Fibroblast of skin of scalp (primary cell): ENCODE measurements at regions not wholly inside any gene's neighbourhood (a gene's known extent, or its start where the extent isn't known, plus 50 kb on each side); places are given as distances from the start of the nearest gene placed in this dataset.

Source experiments
- DNase-seq: peaks from one replicate; pipeline ENCODE4 v3.0.0-alpha.2; 2013

GRCh38 chr9:90032296-90033027 lies 427.6 kb downstream of the GADD45G start:
- DNase-seq: no peak

DNA sequence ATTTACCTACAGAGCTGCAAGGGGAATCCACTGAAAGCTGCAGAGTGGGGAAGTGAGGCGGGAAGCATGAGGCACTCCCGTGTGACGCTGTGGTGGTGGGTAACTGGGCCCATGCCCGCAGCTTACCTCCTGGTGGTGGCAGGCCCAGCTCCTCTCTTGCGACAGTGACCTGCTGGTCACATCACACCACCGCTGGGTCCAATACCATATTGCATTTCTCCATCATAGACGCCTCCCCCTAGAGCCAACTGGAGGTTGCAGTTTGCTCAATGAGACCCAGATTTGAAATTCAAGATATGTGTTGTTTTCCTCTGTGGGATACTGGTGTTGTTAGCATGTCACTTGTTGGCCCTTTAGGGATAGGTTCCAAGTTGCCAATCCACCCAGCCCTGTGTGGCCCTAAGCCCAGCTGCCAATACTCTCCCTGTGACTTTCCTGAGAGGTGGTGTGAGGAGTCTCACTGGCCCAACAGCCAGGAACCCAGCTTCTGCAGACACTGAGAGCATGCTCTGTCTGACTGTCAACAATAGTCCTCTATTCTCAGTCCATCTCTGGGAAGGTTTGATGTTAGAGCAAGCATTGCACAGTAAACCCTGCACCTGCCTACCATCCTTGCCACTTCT lies 428.3 kb downstream of the GADD45G start:
- no peak for DNase-seq

DNA sequence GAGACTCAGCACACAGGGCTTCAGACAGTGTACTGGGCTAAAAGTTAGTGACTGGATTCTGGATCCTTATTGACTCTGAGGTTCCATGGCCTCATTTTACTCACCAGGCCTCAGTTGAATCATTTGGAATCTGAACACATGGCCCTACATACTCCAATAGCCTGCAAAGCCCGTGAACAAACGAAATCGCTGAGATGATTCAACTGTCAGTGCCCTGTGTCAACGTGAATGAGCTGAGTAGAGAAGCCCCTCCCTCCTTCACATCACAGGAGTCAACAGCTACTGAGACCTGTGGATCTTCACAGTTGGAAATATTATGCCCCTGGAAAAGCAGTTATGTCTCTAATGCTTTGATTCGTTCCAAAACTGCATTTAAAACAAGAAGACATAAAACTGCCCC lies 429.3 kb downstream of the GADD45G start:
- DNase-seq: no peak

- no peak for DNase-seq
Observed at GRCh38 chr9:90035471-90035870, 430.7 kb downstream of the GADD45G start.

DNA sequence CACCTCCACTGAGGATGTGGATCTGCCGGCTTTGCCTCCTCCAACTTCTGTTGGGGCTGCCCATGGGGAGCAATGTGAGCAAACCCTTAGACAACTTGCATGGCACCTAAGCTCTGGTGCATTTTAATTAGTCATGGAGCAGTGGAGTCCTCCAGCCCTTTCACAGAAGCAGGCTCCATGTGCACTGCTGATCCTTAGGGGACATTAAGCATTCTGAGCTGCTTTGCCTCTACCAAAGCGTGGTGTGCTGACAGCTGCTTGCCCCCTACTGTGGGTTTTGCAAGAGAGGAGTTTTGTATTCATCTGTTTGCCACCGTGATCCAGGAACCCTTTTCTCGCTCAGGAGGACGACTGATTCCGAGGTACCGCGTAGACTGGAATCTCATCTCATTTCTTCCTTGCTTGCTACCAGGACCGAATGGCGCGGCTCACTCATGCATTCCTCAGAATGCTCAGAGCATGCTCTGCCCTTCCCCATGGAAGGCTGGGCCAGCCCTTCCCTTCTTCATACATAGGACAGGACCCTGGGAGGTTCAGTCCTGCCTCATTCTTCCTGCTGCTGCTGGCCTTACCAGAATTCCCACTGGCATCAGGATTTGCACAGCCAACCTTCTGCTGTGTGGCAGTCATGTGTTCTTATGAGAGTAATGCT lies 432.5 kb downstream of the GADD45G start:
- no peak for DNase-seq

DNA sequence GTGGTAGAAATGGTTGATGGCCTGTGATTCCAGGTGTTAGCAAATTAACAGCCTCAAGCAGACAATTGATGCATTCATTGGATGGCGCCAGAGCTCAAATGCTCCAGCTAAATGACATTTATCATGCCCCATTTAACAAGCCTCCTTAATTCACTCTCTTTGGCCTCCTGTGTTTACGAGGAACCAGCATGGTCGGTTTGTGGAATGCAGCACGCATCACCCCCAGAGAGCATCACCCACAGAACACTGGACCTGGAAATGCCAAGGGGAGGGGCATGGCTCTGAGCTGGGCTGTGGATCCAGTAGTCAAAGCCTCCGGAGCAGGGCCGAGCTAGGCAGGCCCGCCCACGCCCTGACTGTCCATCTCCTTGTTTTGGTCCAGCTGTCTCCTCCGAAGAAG lies 434.0 kb downstream of the GADD45G start:
- no peak for DNase-seq

DNA sequence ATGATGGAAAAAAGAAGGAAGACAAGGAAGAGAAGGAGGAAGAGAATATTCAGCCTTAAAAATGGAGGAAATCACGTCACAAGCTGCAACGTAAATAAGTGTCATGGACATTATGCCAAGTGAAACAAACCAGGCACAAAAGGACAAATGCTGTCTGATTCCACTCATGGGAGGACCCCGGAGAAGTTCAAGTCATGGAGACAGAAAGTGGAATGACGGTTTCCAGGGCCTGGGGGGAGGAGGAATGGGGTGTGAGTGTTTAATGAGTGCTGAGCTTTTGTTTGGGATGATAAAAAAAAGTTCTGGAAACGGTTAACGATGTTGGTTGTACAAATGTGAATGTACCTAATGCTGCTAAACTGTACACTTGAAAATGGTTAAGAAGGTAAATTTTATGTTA lies 439.5 kb downstream of the GADD45G start:
- DNase-seq: no peak

- no peak for DNase-seq
Observed at GRCh38 chr9:90044710-90045151, 439.9 kb downstream of the GADD45G start.

DNA sequence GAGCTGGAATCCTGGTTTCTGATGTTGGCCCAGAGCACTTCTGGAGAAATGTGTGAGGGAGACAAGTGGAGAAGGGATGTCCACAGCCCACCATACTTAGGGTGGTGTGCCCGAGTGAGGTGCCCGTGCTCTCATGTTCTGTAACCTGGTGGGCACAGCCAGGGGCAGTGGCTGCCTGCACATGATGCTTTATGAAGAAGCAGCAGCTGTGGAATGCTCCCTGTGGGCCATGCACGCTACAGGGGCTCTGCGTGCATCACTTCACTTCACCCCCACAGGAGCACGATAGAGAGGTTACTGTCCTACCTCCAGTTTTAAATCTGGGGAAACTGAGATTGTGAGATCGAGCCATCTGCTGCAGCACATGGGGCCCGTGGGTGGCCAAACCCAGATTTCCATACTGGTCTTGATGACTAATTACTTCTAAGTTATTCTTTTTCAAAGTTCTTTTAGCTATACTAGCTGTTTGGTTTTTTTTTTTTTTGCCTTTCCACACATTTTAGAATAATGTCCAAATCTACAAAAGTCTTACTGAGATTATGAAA lies 441.6 kb downstream of the GADD45G start:
- no peak for DNase-seq

DNA sequence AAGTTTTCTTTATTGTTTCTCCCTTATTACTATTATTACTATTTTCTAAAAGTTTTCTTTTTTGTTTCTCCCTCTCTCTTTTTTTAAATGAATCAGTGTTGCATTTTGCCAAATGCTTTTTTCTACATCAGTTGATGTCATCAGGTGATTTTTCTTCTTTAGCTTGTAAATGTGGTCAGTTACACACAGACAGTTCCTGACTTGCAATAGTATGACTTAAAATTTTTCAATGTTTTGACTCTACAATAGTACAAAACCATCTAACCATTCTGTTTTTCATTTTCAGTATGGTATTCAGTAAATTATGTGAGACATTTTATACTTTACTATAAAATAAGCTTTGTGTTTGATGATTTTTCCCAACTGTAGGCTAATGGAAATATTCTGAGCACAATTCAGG lies 443.0 kb downstream of the GADD45G start:
- DNase-seq: no peak

DNA sequence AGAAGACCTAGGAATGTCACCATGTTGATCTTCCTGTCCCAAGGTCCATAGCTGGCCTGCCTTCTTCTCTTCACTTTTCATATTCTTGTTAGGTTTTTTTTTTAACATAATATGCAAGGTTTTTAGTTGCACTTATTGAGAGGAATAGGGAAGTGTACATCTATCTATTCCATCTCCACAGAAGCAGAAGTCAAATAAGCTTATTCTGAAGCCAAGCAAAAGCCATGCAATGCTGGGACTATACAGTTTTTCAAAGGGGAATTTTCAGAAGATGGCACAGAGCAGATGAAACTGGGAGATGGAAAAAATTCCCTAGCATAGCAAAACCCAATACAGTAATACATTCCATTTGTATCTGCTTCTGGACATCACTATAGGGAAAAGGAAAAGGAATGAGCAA lies 447.6 kb downstream of the GADD45G start:
- no peak for DNase-seq

- no peak for DNase-seq
Observed at GRCh38 chr9:90053027-90053426, 448.2 kb downstream of the GADD45G start.

DNA sequence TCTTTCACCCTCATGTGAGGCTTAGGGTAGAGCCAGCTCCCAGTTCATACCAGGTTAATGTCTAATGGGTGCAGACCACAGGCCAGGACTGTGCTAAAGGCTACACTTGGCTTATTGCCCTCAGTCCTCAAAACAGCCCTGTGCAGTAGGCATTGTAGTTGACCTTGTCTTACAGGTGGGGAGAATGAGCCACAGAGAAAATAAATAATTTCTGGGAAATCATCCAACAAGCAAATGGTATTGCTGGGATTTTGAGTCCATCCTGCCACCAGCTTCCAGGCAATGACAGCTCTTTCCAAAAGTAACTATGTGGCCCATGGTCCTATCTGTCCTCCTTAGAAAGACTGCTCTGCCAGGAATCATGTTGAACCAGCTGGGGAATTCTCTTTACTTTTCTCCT lies 450.0 kb downstream of the GADD45G start:
- DNase-seq: no peak

DNA sequence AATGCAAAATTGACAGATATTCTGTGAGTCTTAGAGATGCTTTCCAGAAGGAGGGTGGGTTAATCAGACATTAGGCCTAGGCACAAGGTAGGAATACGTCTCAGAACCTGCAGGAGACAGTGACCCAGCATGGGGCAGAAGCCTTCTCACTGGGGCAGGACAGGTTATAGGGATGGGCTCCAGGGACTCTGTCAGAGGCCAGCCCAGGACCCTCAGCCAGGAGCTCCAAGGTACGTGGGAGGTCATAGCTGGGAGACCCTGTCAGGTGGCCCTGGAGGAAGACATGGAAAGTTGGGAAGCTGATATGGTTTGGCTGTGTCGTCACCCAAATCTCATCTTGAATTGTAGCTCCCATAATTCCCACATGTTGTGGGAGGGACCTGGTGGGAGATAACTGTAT lies 450.4 kb downstream of the GADD45G start:
- no peak for DNase-seq

- DNase-seq: no peak
Observed at GRCh38 chr9:90057361-90057760, 452.5 kb downstream of the GADD45G start.

- DNase-seq: no peak
Observed at GRCh38 chr9:90058182-90058763, 453.5 kb downstream of the GADD45G start.

- DNase-seq: no peak
Observed at GRCh38 chr9:90059436-90059835, 454.6 kb downstream of the GADD45G start.

GRCh38 chr9:90060256-90060655 lies 455.4 kb downstream of the GADD45G start:
- DNase-seq: no peak

- no peak for DNase-seq
Observed at GRCh38 chr9:90061187-90061586, 456.4 kb downstream of the GADD45G start.

- DNase-seq: no peak
Observed at GRCh38 chr9:90062982-90063381, 458.2 kb downstream of the GADD45G start.

- no peak for DNase-seq
Observed at GRCh38 chr9:90064248-90064647, 459.4 kb downstream of the GADD45G start.

DNA sequence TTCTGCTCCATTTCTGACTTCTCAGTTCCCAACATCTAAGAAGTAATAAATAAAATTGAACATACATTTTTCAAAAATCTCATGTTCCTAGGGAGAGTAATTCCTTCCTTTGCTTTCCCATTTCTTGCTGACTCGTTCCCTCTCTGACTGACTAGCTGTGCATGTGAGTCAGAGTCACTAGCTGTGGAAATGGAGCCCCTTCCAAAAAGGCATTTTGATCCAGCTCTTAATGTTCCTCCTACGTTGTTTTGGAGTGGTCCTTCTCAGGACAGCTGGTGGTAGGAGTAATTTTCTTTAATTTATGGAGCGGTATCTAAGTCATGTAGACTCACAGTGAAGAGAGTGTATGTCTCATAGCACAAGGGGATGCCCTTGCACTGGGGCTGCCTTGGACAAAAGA lies 460.2 kb downstream of the GADD45G start:
- peak; percentile 24 for DNase-seq

- DNase-seq: no peak
Observed at GRCh38 chr9:90065851-90066250, 461.0 kb downstream of the GADD45G start.
